Activated B cell treated with CpG ODN at 0.5 μM for 24 hours (primary cell): ENCODE measurements at regions not wholly inside any gene's neighbourhood (a gene's known extent, or its start where the extent isn't known, plus 50 kb on each side); places are given as distances from the start of the nearest gene placed in this dataset.
"Not testable (repeated sequence)": the region's sequence is repeated elsewhere in the genome, so short reads cannot be mapped to it uniquely, and the experiment has no call there.

Experiments
- ATAC-seq: fragments of 200-7000 bp; cut with Tn5 transposase; one replicate; pipeline ENCODE4 v1.10.0; 2021; ENCODE audit warnings: low read depth, mild to moderate bottlenecking, moderate library complexity
- CTCF ChIA-PET: fragments of 350-600 bp; sonication (Branson Sonifier 250); formaldehyde crosslinking; loops from one replicate; lab custom pipeline; 2021; ENCODE audit warnings: antibody characterized with exemption; lab: Charles Lee
- POLR2A ChIA-PET: fragments of 350-600 bp; sonication (Branson Sonifier 250); formaldehyde crosslinking; loops from one replicate; lab custom pipeline; 2021; ENCODE audit warnings: antibody characterized with exemption; lab: Charles Lee
- DNase-seq: peaks from one replicate; pipeline ENCODE4 v3.0.0; 2022
- H3K27ac Mint-ChIP-seq: one replicate; pipeline ENCODE4 v1.8.0; 2020; ENCODE audit warnings: mixed read lengths
- H3K27me3 Mint-ChIP-seq: one replicate; pipeline ENCODE4 v1.8.0; 2021; ENCODE audit warnings: mixed read lengths
- H3K36me3 Mint-ChIP-seq: one replicate; pipeline ENCODE4 v1.8.0; 2021; ENCODE audit warnings: low read depth, mixed read lengths
- H3K4me1 Mint-ChIP-seq: one replicate; pipeline ENCODE4 v1.8.0; 2021; ENCODE audit warnings: mixed read lengths
- H3K4me3 Mint-ChIP-seq: one replicate; pipeline ENCODE4 v1.8.0; 2020; ENCODE audit warnings: mild to moderate bottlenecking, mixed read lengths
- H3K9me3 Mint-ChIP-seq: one replicate; pipeline ENCODE4 v1.8.0; 2020; ENCODE audit warnings: mixed read lengths
- intact Hi-C: fragments of 100-400 bp; cut with micrococcal nuclease; formaldehyde crosslinking; loops from one replicate; pipeline ENCODE4 v1.15.1; 2024
- TF ChIP-seq, protein P1 (sequence below): fragments of 200-600 bp; IDR thresholded peaks from one replicate; pipeline ENCODE4 v1.8.0; 2022; ENCODE audit warnings: antibody characterized with exemption, mild to moderate bottlenecking

DNA sequence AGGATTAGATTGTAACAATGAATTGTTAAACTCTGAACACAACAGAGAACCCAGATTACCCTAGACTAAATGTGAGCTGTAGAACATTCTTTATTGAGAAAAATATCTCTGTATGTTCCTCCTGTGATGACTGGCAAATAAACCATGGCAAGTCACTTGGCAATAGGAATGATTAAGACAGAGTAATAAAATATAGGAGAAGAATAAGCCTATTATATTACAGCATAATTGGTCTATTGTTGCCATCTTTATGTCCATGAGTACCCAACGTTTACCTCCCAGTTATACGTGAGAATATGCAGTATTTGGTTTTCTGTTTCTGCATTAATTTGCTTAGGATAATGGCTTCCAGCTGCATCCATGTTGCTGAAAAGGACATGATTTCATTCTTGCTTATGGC lies 211.2 kb upstream of the AVPR1A start:
- POLR2A ChIA-PET = no interaction called here
- H3K4me3 Mint-ChIP-seq = no peak overlapping the region
- ATAC-seq = no peak

DNA sequence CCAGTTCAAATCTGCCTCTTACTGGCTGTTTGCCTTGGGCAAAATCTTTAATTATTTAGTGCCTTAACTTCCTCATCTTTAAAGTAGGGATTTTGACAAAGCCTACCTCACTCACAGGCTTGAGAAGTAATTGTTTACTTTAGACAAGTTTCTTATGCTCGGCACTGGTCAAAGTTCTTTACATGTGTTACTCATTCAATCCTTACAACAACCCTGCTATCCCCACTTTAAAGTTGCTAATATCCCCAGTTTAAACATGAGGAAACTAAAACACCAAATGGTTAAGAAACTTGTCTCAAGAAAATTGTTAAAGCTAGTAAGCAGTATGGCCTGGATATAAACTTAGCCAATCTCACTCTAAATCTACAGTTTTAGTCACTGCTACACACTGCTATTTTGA lies 204.0 kb upstream of the AVPR1A start:
- no peak for DNase-seq
- ATAC-seq = no peak
- POLR2A ChIA-PET = no interaction called here
- Mint-ChIP-seq H3K36me3 (no peaks in the 10 kb centered on the region), H3K4me3 (no peak overlapping the region), H3K9me3 (peaks cover 2% of the 10 kb centered on the region), H3K4me1 (no peaks in the 10 kb centered on the region), H3K27me3 (no peaks in the 10 kb centered on the region), H3K27ac (no peak overlapping the region)
- intact Hi-C loops = no loop called here
- CTCF ChIA-PET = no interaction called here
- TF ChIP-seq, protein P1, sequence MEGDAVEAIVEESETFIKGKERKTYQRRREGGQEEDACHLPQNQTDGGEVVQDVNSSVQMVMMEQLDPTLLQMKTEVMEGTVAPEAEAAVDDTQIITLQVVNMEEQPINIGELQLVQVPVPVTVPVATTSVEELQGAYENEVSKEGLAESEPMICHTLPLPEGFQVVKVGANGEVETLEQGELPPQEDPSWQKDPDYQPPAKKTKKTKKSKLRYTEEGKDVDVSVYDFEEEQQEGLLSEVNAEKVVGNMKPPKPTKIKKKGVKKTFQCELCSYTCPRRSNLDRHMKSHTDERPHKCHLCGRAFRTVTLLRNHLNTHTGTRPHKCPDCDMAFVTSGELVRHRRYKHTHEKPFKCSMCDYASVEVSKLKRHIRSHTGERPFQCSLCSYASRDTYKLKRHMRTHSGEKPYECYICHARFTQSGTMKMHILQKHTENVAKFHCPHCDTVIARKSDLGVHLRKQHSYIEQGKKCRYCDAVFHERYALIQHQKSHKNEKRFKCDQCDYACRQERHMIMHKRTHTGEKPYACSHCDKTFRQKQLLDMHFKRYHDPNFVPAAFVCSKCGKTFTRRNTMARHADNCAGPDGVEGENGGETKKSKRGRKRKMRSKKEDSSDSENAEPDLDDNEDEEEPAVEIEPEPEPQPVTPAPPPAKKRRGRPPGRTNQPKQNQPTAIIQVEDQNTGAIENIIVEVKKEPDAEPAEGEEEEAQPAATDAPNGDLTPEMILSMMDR = no peak

More for the DNA sequence above, 211.2 kb upstream of the AVPR1A start:
- intact Hi-C loops = no loop called here
- Mint-ChIP-seq H3K9me3 (peaks cover 7% of the 10 kb centered on the region), H3K27me3 (no peaks in the 10 kb centered on the region), H3K27ac (no peak overlapping the region), H3K4me1 (no peaks in the 10 kb centered on the region), H3K36me3 (no peaks in the 10 kb centered on the region)
- DNase-seq = no peak
- CTCF ChIA-PET = no interaction called here
- TF ChIP-seq, protein P1 = no peak

DNA sequence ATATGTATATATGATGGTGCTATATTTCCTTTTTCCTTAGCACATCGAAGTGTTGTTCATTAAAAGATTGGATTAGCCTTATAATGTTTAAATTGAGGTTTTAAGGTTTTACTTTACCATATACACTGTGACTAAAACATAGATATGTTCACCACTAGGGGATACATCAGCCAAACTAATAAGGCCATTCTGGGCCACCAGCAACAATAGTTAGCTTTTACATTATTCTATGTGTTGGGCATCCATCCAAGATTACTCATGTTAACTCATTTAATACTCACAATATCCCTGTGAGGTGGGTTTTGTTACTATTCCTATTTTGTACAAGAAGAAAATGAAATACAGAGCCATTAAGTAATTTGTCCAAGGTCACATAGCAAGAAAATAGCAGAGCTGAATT lies 202.6 kb upstream of the AVPR1A start:
- ChIA-PET CTCF (no interaction called here), POLR2A (no interaction called here)
- Mint-ChIP-seq H3K27ac (no peak overlapping the region), H3K4me1 (no peaks in the 10 kb centered on the region), H3K9me3 (peaks cover 2% of the 10 kb centered on the region), H3K36me3 (no peaks in the 10 kb centered on the region), H3K4me3 (no peak overlapping the region), H3K27me3 (no peaks in the 10 kb centered on the region)
- intact Hi-C loops = no loop called here
- TF ChIP-seq, protein P1 = no peak
- ATAC-seq = no peak
- DNase-seq = no peak

DNA sequence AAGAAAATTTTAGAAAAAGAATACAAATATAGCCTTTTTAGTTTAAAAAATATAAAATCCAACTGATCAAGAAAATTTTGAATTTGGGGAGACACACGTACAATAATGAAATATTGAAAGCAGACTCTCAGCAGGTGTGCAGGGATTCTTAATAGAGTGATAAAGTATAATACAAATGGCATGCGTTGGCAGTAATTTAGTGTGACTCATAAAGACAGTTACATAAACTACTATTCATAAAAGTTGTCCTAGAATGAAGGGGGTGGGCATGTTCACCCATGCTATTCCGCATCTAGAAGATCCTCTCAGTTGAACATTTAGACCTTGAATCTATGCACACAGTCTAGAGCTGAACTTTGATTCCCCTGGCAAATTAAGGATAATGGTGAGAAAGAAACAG lies 200.4 kb upstream of the AVPR1A start:
- Mint-ChIP-seq H3K27me3 (no peaks in the 10 kb centered on the region), H3K4me3 (no peak overlapping the region), H3K36me3 (no peaks in the 10 kb centered on the region), H3K9me3 (no peaks in the 10 kb centered on the region), H3K4me1 (no peaks in the 10 kb centered on the region), H3K27ac (no peak overlapping the region)
- TF ChIP-seq, protein P1 = no peak
- CTCF ChIA-PET = no interaction called here
- no peak for ATAC-seq
- POLR2A ChIA-PET = no interaction called here
- intact Hi-C loops = no loop called here
- DNase-seq = no peak

DNA sequence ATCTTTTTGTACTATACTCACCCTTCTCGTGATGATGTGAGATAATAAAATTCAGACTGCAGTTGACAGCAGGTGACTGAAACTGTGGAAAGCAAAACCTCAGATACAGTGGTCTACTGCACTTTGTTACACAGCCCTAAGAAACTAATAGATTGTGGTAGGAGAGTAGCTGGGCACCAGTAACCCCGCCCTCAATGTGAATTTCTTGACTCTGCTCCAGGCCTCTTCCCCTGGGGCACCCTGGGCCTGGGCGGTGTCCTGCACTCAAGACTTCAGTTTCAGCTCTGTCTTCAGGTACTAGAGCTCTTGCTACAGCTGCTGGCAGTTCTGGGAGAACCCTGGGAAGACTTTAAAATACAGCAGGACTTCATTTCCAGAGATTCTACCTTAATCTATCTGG lies 197.6 kb upstream of the AVPR1A start:
- POLR2A ChIA-PET = no interaction called here
- H3K36me3 Mint-ChIP-seq = no peaks in the 10 kb centered on the region
- intact Hi-C loops = no loop called here
- TF ChIP-seq, protein P1 = no peak
- no peak for ATAC-seq
- H3K4me3 Mint-ChIP-seq = no peak overlapping the region
- H3K9me3 Mint-ChIP-seq = no peaks in the 10 kb centered on the region
- no peak for DNase-seq
- H3K27ac Mint-ChIP-seq = no peak overlapping the region
- no peaks in the 10 kb centered on the region for H3K4me1 Mint-ChIP-seq
- CTCF ChIA-PET = no interaction called here
- H3K27me3 Mint-ChIP-seq = no peaks in the 10 kb centered on the region

DNA sequence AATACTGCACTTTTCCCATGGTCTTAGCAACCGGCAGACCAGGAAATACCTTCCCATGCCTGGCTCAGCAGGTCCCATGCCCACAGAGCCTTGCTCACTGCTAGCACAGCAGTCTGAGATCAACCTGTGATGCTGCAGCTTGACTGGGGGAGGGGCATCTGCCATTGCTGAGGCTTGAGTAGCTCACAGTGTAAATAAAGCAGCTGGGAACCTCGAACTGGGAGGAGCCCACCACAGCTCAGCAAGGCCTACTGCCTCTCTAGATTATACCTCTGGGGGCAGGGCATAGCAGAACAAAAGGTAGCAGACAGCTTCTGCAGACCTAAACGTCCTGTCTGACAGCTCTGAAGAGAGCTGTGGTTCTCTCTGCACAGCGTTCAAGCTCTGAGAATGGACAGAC lies 186.2 kb upstream of the AVPR1A start:
- H3K27ac Mint-ChIP-seq, H3K27me3 Mint-ChIP-seq, H3K36me3 Mint-ChIP-seq, ATAC-seq, H3K4me3 Mint-ChIP-seq, POLR2A ChIA-PET, CTCF ChIA-PET, intact Hi-C loops, DNase-seq, H3K4me1 Mint-ChIP-seq: not testable (repeated sequence)
- H3K9me3 Mint-ChIP-seq = peaks cover 11% of the 10 kb centered on the region
